HEK293 (cell line): ENCODE measurements at regions not wholly inside any gene's neighbourhood (a gene's known extent, or its start where the extent isn't known, plus 50 kb on each side); places are given as distances from the start of the nearest gene placed in this dataset.

ENCODE experiments used
- CTCF ChIA-PET: fragments of 350-600 bp; formaldehyde crosslinking; extraction: SDS; loops from one replicate; lab custom pipeline; 2021; ENCODE audit warnings: antibody characterized with exemption; lab: Yijun Ruan, JAX
- POLR2A ChIA-PET: fragments of 300-600 bp; formaldehyde crosslinking; extraction: SDS; loops from one replicate; lab custom pipeline; 2020; ENCODE audit warnings: antibody characterized with exemption, inconsistent platforms; lab: Yijun Ruan, JAX
- H3K27ac ChIP-seq: fragments of 200-500 bp; sonication (Bioruptor generic); 2 replicates; pipeline ENCODE4 v1.5.1; 2014; ENCODE audit warnings: low read depth, low read length, control low read depth, inconsistent platforms; ENCODE audit errors: extremely low read depth
- H3K36me3 ChIP-seq, 2 experiments: fragments of 200-500 bp in 1 of 2; sonication (Bioruptor generic) in 1 of 2; 1 replicate in 1 of 2; 2 replicates in 1 of 2; pipeline ENCODE4 v1.5.1; 2014 to 2017; ENCODE audit warnings: inconsistent platforms in 2 of 2, low read length in 2 of 2; ENCODE audit not compliant: control insufficient read depth in 2 of 2, insufficient read depth in 1 of 2
- H3K4me1 ChIP-seq: fragments of 200-500 bp; sonication (Bioruptor generic); 2 replicates; pipeline ENCODE4 v1.5.1; 2014; ENCODE audit warnings: mild to moderate bottlenecking, low read length, inconsistent platforms; ENCODE audit not compliant: control insufficient read depth, insufficient read depth
- H3K4me3 ChIP-seq: 2 replicates; pipeline ENCODE4 v1.5.1; 2011; ENCODE audit warnings: low read depth, mild to moderate bottlenecking, control low read depth, low read length, moderate library complexity
- H3K9me3 ChIP-seq: fragments of 200-500 bp; sonication (Bioruptor generic); 2 replicates; pipeline ENCODE4 v1.5.1; 2014; ENCODE audit warnings: low read depth, low read length, inconsistent platforms; ENCODE audit not compliant: control insufficient read depth, insufficient read depth
- BCL6B ChIP-seq: fragments of 450-650 bp; formaldehyde crosslinking; IDR thresholded peaks from 2 replicates; pipeline ENCODE4 v1.5.1; 2017; ENCODE audit warnings: missing biosample characterization, missing genetic modification characterization
- GFI1B ChIP-seq: fragments of 450-650 bp; formaldehyde crosslinking; IDR thresholded peaks from 2 replicates; pipeline ENCODE4 v1.5.1; 2016; ENCODE audit warnings: missing biosample characterization, missing genetic modification characterization
- SALL2 ChIP-seq: fragments of 450-650 bp; formaldehyde crosslinking; IDR thresholded peaks from 2 replicates; pipeline ENCODE4 v1.5.0; 2017; ENCODE audit warnings: missing biosample characterization, mild to moderate bottlenecking, missing genetic modification characterization, borderline replicate concordance
- SCRT2 ChIP-seq: fragments of 450-650 bp; formaldehyde crosslinking; IDR thresholded peaks from 2 replicates; pipeline ENCODE4 v1.5.1; 2016; ENCODE audit warnings: missing biosample characterization, missing genetic modification characterization
- SP2 ChIP-seq: fragments of 450-650 bp; formaldehyde crosslinking; IDR thresholded peaks from 2 replicates; pipeline ENCODE4 v1.5.1; 2016; ENCODE audit warnings: missing biosample characterization, missing genetic modification characterization
- ZBTB44 ChIP-seq: fragments of 450-650 bp; IDR thresholded peaks from 2 replicates; pipeline ENCODE4 v1.5.1; 2018; ENCODE audit warnings: missing biosample characterization, mild to moderate bottlenecking, missing genetic modification characterization
- ZBTB7A ChIP-seq: fragments of 450-650 bp; formaldehyde crosslinking; IDR thresholded peaks from 2 replicates; pipeline ENCODE4 v1.5.1; 2016; ENCODE audit warnings: low read depth, missing biosample characterization, missing genetic modification characterization
- ZEB2 ChIP-seq: fragments of 450-650 bp; formaldehyde crosslinking; IDR thresholded peaks from 2 replicates; pipeline ENCODE4 v1.5.1; 2016; ENCODE audit warnings: missing biosample characterization, missing genetic modification characterization
- ZFHX2 ChIP-seq: fragments of 450-650 bp; formaldehyde crosslinking; conservative IDR thresholded peaks from 2 replicates; pipeline ENCODE4 v1.5.1; 2016; ENCODE audit warnings: missing biosample characterization, missing genetic modification characterization
- ZNF133 ChIP-seq: fragments of 450-650 bp; formaldehyde crosslinking; IDR thresholded peaks from 2 replicates; pipeline ENCODE4 v1.5.1; 2016; ENCODE audit warnings: missing biosample characterization, missing genetic modification characterization
- ZNF155 ChIP-seq: fragments of 450-650 bp; formaldehyde crosslinking; IDR thresholded peaks from 2 replicates; pipeline ENCODE4 v1.5.1; 2016; ENCODE audit warnings: missing biosample characterization, missing genetic modification characterization
- ZNF18 ChIP-seq: fragments of 450-650 bp; formaldehyde crosslinking; IDR thresholded peaks from 2 replicates; pipeline ENCODE4 v1.5.1; 2016; ENCODE audit warnings: missing biosample characterization, missing genetic modification characterization
- ZNF184 ChIP-seq: fragments of 450-650 bp; IDR thresholded peaks from 2 replicates; pipeline ENCODE4 v1.5.1; 2018; ENCODE audit warnings: missing biosample characterization, mild to moderate bottlenecking, missing genetic modification characterization
- ZNF221 ChIP-seq: fragments of 450-650 bp; formaldehyde crosslinking; IDR thresholded peaks from 2 replicates; pipeline ENCODE4 v1.5.1; 2017; ENCODE audit warnings: missing biosample characterization, missing genetic modification characterization, borderline replicate concordance
- ZNF24 ChIP-seq: fragments of 450-650 bp; formaldehyde crosslinking; IDR thresholded peaks from 2 replicates; pipeline ENCODE4 v1.5.1; 2016; ENCODE audit warnings: missing biosample characterization, missing genetic modification characterization
- ZNF302 ChIP-seq: fragments of 450-650 bp; formaldehyde crosslinking; IDR thresholded peaks from 2 replicates; pipeline ENCODE4 v1.5.1; 2016; ENCODE audit warnings: missing biosample characterization, missing genetic modification characterization, low read depth
- ZNF423 ChIP-seq: fragments of 450-650 bp; formaldehyde crosslinking; IDR thresholded peaks from 2 replicates; pipeline ENCODE4 v1.5.1; 2016; ENCODE audit warnings: missing biosample characterization, missing genetic modification characterization
- ZNF549 ChIP-seq: fragments of 450-650 bp; IDR thresholded peaks from 2 replicates; pipeline ENCODE4 v1.5.1; 2018; ENCODE audit warnings: missing biosample characterization, missing genetic modification characterization, mild to moderate bottlenecking, inconsistent platforms, moderate library complexity
- ZNF571 ChIP-seq: fragments of 450-650 bp; formaldehyde crosslinking; IDR thresholded peaks from 2 replicates; pipeline ENCODE4 v1.5.0; 2017; ENCODE audit warnings: missing biosample characterization, missing genetic modification characterization
- ZNF580 ChIP-seq: fragments of 450-650 bp; formaldehyde crosslinking; IDR thresholded peaks from 2 replicates; pipeline ENCODE4 v1.5.1; 2016; ENCODE audit warnings: missing biosample characterization, missing genetic modification characterization
- ZNF600 ChIP-seq: fragments of 450-650 bp; formaldehyde crosslinking; IDR thresholded peaks from 2 replicates; pipeline ENCODE4 v1.5.1; 2016; ENCODE audit warnings: missing biosample characterization, missing genetic modification characterization
- ZNF610 ChIP-seq: fragments of 450-650 bp; formaldehyde crosslinking; IDR thresholded peaks from 2 replicates; pipeline ENCODE4 v1.5.1; 2016; ENCODE audit warnings: missing biosample characterization, missing genetic modification characterization, borderline replicate concordance
- ZNF629 ChIP-seq: fragments of 450-650 bp; formaldehyde crosslinking; IDR thresholded peaks from 2 replicates; pipeline ENCODE4 v1.5.1; 2017; ENCODE audit warnings: missing biosample characterization, missing genetic modification characterization
- ZNF777 ChIP-seq: fragments of 450-650 bp; formaldehyde crosslinking; IDR thresholded peaks from 2 replicates; pipeline ENCODE4 v1.5.1; 2017; ENCODE audit warnings: missing biosample characterization, missing genetic modification characterization, borderline replicate concordance
- ZSCAN30 ChIP-seq: fragments of 450-650 bp; IDR thresholded peaks from 2 replicates; pipeline ENCODE4 v1.5.1; 2018; ENCODE audit warnings: missing biosample characterization, mild to moderate bottlenecking, missing genetic modification characterization, moderate library complexity
- TF ChIP-seq, protein P1 (sequence below): fragments of 450-650 bp; formaldehyde crosslinking; IDR thresholded peaks from 2 replicates; pipeline ENCODE4 v1.5.1; 2016; ENCODE audit warnings: missing biosample characterization, missing genetic modification characterization
- TF ChIP-seq, protein P2 (sequence below): fragments of 450-650 bp; formaldehyde crosslinking; IDR thresholded peaks from 2 replicates; pipeline ENCODE4 v1.5.1; 2016; ENCODE audit warnings: missing biosample characterization, missing genetic modification characterization
- TF ChIP-seq, protein P3 (sequence below): fragments of 450-650 bp; formaldehyde crosslinking; IDR thresholded peaks from 2 replicates; pipeline ENCODE4 v1.5.1; 2016; ENCODE audit warnings: missing biosample characterization, missing genetic modification characterization

GRCh38 chr13:78004821-78005220, 86.2 kb upstream of the EDNRB start:
- Histone ChIP-seq H3K4me1 (no peaks in the 10 kb centered on the region), H3K4me3 (no peak overlapping the region), H3K36me3 (no peaks in the 10 kb centered on the region), H3K9me3 (no peaks in the 10 kb centered on the region), H3K27ac (no peak overlapping the region)
- ChIA-PET POLR2A (no interaction called here), CTCF (no interaction called here)
- no peak for TF ChIP-seq ZNF221
- no peak for TF ChIP-seq GFI1B
- no peak for TF ChIP-seq ZNF610 (tag by site-specific recombination)
- no peak for TF ChIP-seq ZEB2 (tag by site-specific recombination)
- no peak for TF ChIP-seq ZNF629 (tag by site-specific recombination)
- TF ChIP-seq ZNF580 (tag by site-specific recombination), result no peak
- TF ChIP-seq, protein P1, sequence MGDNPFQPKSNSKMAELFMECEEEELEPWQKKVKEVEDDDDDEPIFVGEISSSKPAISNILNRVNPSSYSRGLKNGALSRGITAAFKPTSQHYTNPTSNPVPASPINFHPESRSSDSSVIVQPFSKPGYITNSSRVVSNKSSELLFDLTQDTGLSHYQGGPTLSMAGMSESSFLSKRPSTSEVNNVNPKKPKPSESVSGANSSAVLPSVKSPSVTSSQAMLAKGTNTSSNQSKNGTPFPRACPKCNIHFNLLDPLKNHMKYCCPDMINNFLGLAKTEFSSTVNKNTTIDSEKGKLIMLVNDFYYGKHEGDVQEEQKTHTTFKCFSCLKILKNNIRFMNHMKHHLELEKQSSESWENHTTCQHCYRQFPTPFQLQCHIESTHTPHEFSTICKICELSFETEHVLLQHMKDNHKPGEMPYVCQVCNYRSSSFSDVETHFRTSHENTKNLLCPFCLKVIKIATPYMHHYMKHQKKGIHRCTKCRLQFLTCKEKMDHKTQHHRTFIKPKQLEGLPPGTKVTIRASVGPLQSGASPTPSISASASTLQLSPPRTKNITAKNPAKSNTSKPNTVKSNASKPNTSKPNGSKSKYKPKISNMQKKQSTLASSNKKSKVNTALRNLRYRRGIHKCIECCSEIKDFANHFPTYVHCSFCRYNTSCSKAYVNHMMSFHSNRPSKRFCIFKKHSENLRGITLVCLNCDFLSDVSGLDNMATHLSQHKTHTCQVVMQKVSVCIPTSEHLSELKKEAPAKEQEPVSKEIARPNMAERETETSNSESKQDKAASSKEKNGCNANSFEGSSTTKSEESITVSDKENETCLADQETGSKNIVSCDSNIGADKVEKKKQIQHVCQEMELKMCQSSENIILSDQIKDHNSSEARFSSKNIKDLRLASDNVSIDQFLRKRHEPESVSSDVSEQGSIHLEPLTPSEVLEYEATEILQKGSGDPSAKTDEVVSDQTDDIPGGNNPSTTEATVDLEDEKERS (tag by site-specific recombination), result no peak
- TF ChIP-seq ZNF184 (tag by site-specific recombination), result no peak
- no peak for TF ChIP-seq ZNF777 (tag by site-specific recombination)
- TF ChIP-seq ZNF24, result no peak
- TF ChIP-seq, protein P2, sequence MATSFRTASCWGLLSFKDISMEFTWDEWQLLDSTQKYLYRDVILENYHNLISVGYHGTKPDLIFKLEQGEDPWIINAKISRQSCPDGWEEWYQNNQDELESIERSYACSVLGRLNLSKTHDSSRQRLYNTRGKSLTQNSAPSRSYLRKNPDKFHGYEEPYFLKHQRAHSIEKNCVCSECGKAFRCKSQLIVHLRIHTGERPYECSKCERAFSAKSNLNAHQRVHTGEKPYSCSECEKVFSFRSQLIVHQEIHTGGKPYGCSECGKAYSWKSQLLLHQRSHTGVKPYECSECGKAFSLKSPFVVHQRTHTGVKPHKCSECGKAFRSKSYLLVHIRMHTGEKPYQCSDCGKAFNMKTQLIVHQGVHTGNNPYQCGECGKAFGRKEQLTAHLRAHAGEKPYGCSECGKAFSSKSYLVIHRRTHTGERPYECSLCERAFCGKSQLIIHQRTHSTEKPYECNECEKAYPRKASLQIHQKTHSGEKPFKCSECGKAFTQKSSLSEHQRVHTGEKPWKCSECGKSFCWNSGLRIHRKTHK (tag by site-specific recombination), result no peak
- TF ChIP-seq SP2 (tag by site-specific recombination), result no peak
- TF ChIP-seq, protein P3, sequence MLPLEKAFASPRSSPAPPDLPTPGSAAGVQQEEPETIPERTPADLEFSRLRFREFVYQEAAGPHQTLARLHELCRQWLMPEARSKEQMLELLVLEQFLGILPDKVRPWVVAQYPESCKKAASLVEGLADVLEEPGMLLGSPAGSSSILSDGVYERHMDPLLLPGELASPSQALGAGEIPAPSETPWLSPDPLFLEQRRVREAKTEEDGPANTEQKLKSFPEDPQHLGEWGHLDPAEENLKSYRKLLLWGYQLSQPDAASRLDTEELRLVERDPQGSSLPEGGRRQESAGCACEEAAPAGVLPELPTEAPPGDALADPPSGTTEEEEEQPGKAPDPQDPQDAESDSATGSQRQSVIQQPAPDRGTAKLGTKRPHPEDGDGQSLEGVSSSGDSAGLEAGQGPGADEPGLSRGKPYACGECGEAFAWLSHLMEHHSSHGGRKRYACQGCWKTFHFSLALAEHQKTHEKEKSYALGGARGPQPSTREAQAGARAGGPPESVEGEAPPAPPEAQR (tag by site-specific recombination), result no peak
- no peak for TF ChIP-seq ZFHX2 (tag by site-specific recombination)
- no peak for TF ChIP-seq ZNF302 (tag by site-specific recombination)
- no peak for TF ChIP-seq ZNF133 (tag by site-specific recombination)
- TF ChIP-seq ZNF600, result no peak
- no peak for TF ChIP-seq SCRT2
- no peak for TF ChIP-seq ZNF155
- no peak for TF ChIP-seq SALL2 (tag by site-specific recombination)
- TF ChIP-seq, all 188 proteins: peak for 0

GRCh38 chr13:77999746-78000145, 81.1 kb upstream of the EDNRB start:
- no peaks in the 10 kb centered on the region for H3K4me1 ChIP-seq
- no peaks in the 10 kb centered on the region for H3K9me3 ChIP-seq
- ChIA-PET POLR2A (no interaction called here), CTCF (no interaction called here)
- no peak overlapping the region for H3K27ac ChIP-seq
- no peaks in the 10 kb centered on the region for H3K36me3 ChIP-seq
- H3K4me3 ChIP-seq, result no peak overlapping the region
- TF ChIP-seq ZNF423 (tag by site-specific recombination), result no peak
- no peak for TF ChIP-seq ZNF18 (tag by site-specific recombination)
- TF ChIP-seq ZBTB44 (tag by site-specific recombination), result no peak
- TF ChIP-seq ZSCAN30, result no peak
- no peak for TF ChIP-seq ZNF549 (tag by site-specific recombination)
- no peak for TF ChIP-seq ZBTB7A (tag by site-specific recombination)
- TF ChIP-seq BCL6B (tag by site-specific recombination), result no peak
- TF ChIP-seq ZNF571, result no peak
